HepG2 (cell line): ENCODE measurements at regions not wholly inside any gene's neighbourhood (a gene's known extent, or its start where the extent isn't known, plus 50 kb on each side); places are given as distances from the start of the nearest gene placed in this dataset.

ENCODE experiments used
- CEBPB ChIP-seq: IDR thresholded peaks from 2 replicates; pipeline ENCODE4 v1.6.1; 2011; ENCODE audit warnings: low read depth, low read length, improper control_type of control experiment, borderline replicate concordance
- HNRNPK ChIP-seq: fragments of 200-400 bp; formaldehyde crosslinking; IDR thresholded peaks from 2 replicates; pipeline ENCODE4 v1.6.1; 2018; ENCODE audit warnings: low read length, low read depth, moderate library complexity, mild to moderate bottlenecking; ENCODE audit not compliant: poor library complexity, severe bottlenecking
- HOXA7 ChIP-seq: sonication (generic); formaldehyde crosslinking; IDR thresholded peaks from 2 replicates; pipeline ENCODE4 v1.8.1; 2022; ENCODE audit warnings: mild to moderate bottlenecking, missing genetic modification reagents, moderate library complexity
- KDM6A ChIP-seq: IDR thresholded peaks from 2 replicates; pipeline ENCODE4 v1.6.1; 2016; ENCODE audit warnings: low read depth
- MXI1 ChIP-seq: IDR thresholded peaks from 3 replicates; pipeline ENCODE4 v1.6.1; 2012; ENCODE audit warnings: low read depth, low read length, inconsistent platforms, borderline replicate concordance
- SP5 ChIP-seq: IDR thresholded peaks from 2 replicates; pipeline ENCODE4 v1.6.1; 2016; ENCODE audit warnings: low read depth, borderline replicate concordance
- SRSF4 ChIP-seq: fragments of 200-400 bp; formaldehyde crosslinking; IDR thresholded peaks from one replicate; pipeline ENCODE4 v1.6.1; 2018; ENCODE audit warnings: mild to moderate bottlenecking, low read depth, low read length, moderate library complexity; ENCODE audit not compliant: poor library complexity, severe bottlenecking
- TARDBP ChIP-seq: sonication (generic); formaldehyde crosslinking; IDR thresholded peaks from 2 replicates; pipeline ENCODE4 v1.8.0; 2022; ENCODE audit warnings: mild to moderate bottlenecking, missing genetic modification reagents
- UBTF ChIP-seq: sonication (generic); formaldehyde crosslinking; IDR thresholded peaks from 2 replicates; pipeline ENCODE4 v1.4.0; 2020; ENCODE audit warnings: mild to moderate bottlenecking, missing genetic modification reagents
- USF2 ChIP-seq, 2 experiments: sonication (generic) in 1 of 2; formaldehyde crosslinking in 1 of 2; IDR thresholded peaks; 2 replicates each; pipeline versions ENCODE4 v1.5.1 to v1.6.1; 2011 to 2020; ENCODE audit warnings: borderline replicate concordance in 1 of 2, low read depth in 1 of 2, low read length in 1 of 2, mild to moderate bottlenecking in 1 of 2, missing genetic modification reagents in 1 of 2, moderate library complexity in 1 of 2
- ZNF350 ChIP-seq: sonication (generic); formaldehyde crosslinking; IDR thresholded peaks from 2 replicates; pipeline ENCODE4 v1.4.0; 2020; ENCODE audit warnings: mild to moderate bottlenecking, low read depth, missing genetic modification reagents, borderline replicate concordance
- ZNF460 ChIP-seq: sonication (generic); formaldehyde crosslinking; IDR thresholded peaks from 2 replicates; pipeline ENCODE4 v1.5.1; 2020; ENCODE audit warnings: missing genetic modification reagents, mild to moderate bottlenecking, borderline replicate concordance
- ZNF543 ChIP-seq: sonication (generic); formaldehyde crosslinking; IDR thresholded peaks from 2 replicates; pipeline ENCODE4 v1.4.0; 2020; ENCODE audit warnings: mild to moderate bottlenecking, missing genetic modification reagents
- ZNF607 ChIP-seq: sonication (generic); formaldehyde crosslinking; IDR thresholded peaks from 2 replicates; pipeline ENCODE4 v1.5.1; 2020; ENCODE audit warnings: missing genetic modification reagents, mild to moderate bottlenecking, borderline replicate concordance
- ZNF678 ChIP-seq: sonication (generic); formaldehyde crosslinking; IDR thresholded peaks from 2 replicates; pipeline ENCODE4 v1.4.0; 2020; ENCODE audit warnings: mild to moderate bottlenecking, missing genetic modification reagents
- ZNF691 ChIP-seq: sonication (generic); formaldehyde crosslinking; IDR thresholded peaks from 2 replicates; pipeline ENCODE4 v1.4.0; 2020; ENCODE audit warnings: missing genetic modification reagents, low read depth, mild to moderate bottlenecking, borderline replicate concordance
- ZNF772 ChIP-seq: sonication (generic); formaldehyde crosslinking; IDR thresholded peaks from 2 replicates; pipeline ENCODE4 v1.5.0; 2020; ENCODE audit warnings: mild to moderate bottlenecking, missing genetic modification reagents
- ZNF790 ChIP-seq: sonication (generic); formaldehyde crosslinking; IDR thresholded peaks from 2 replicates; pipeline ENCODE4 v1.8.0; 2022; ENCODE audit warnings: missing genetic modification reagents, mild to moderate bottlenecking, borderline replicate concordance
- ZNF879 ChIP-seq: sonication (generic); formaldehyde crosslinking; IDR thresholded peaks from 2 replicates; pipeline ENCODE4 v1.8.1; 2023; ENCODE audit warnings: missing genetic modification reagents
- ZNF883 ChIP-seq: sonication (generic); formaldehyde crosslinking; IDR thresholded peaks from 2 replicates; pipeline ENCODE4 v1.5.1; 2020; ENCODE audit warnings: mild to moderate bottlenecking, missing genetic modification reagents; ENCODE audit errors: not compliant biosample characterization
- ZSCAN25 ChIP-seq: sonication (generic); formaldehyde crosslinking; IDR thresholded peaks from 2 replicates; pipeline ENCODE4 v1.8.0; 2022; ENCODE audit warnings: mild to moderate bottlenecking, missing genetic modification reagents
- TF ChIP-seq, protein P1 (sequence below): sonication (generic); formaldehyde crosslinking; IDR thresholded peaks from 2 replicates; pipeline ENCODE4 v1.4.0; 2020; ENCODE audit warnings: missing genetic modification reagents
- TF ChIP-seq, protein P2 (sequence below): sonication (generic); formaldehyde crosslinking; IDR thresholded peaks from 2 replicates; pipeline ENCODE4 v1.8.0; 2022; ENCODE audit warnings: mild to moderate bottlenecking, missing genetic modification reagents; ENCODE audit not compliant: insufficient replicate concordance

GRCh38 chr2:138221358-138221757 lies 257.1 kb downstream of the HNMT start (continued):
- TF ChIP-seq ZNF790 (CRISPR knock-in tag) = no peak
- no peak for TF ChIP-seq MXI1
- TF ChIP-seq UBTF (CRISPR knock-in tag) = no peak
- TF ChIP-seq ZNF350 = no peak
- no peak for TF ChIP-seq ZNF460
- no peak for TF ChIP-seq HOXA7 (CRISPR knock-in tag)
- no peak for TF ChIP-seq ZNF543 (CRISPR knock-in tag)
- no peak for TF ChIP-seq ZNF691 (CRISPR knock-in tag)
- TF ChIP-seq ZNF772 (CRISPR knock-in tag) = no peak
- no peak for TF ChIP-seq SP5 (CRISPR knock-in tag)
- no peak for TF ChIP-seq ZNF607 (CRISPR knock-in tag)
- no peak for TF ChIP-seq TARDBP
- no peak for TF ChIP-seq SRSF4
- TF ChIP-seq, protein P1, sequence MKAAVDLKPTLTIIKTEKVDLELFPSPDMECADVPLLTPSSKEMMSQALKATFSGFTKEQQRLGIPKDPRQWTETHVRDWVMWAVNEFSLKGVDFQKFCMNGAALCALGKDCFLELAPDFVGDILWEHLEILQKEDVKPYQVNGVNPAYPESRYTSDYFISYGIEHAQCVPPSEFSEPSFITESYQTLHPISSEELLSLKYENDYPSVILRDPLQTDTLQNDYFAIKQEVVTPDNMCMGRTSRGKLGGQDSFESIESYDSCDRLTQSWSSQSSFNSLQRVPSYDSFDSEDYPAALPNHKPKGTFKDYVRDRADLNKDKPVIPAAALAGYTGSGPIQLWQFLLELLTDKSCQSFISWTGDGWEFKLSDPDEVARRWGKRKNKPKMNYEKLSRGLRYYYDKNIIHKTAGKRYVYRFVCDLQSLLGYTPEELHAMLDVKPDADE (CRISPR knock-in tag) = no peak
- no peak for TF ChIP-seq ZNF879 (CRISPR knock-in tag)
- TF ChIP-seq, protein P2, sequence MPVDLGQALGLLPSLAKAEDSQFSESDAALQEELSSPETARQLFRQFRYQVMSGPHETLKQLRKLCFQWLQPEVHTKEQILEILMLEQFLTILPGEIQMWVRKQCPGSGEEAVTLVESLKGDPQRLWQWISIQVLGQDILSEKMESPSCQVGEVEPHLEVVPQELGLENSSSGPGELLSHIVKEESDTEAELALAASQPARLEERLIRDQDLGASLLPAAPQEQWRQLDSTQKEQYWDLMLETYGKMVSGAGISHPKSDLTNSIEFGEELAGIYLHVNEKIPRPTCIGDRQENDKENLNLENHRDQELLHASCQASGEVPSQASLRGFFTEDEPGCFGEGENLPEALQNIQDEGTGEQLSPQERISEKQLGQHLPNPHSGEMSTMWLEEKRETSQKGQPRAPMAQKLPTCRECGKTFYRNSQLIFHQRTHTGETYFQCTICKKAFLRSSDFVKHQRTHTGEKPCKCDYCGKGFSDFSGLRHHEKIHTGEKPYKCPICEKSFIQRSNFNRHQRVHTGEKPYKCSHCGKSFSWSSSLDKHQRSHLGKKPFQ = no peak
- no peak for TF ChIP-seq ZNF678
- no peak for TF ChIP-seq KDM6A (CRISPR knock-in tag)
- TF ChIP-seq ZSCAN25 = no peak
- TF ChIP-seq CEBPB = 0 out of 2 replicates have a peak, but pooled peaks have one; percentile 24
- TF ChIP-seq USF2 (IDR thresholded peaks at IDR 0.05; ENCODE audit: low read depth, low read length) = no peak
- no peak for TF ChIP-seq USF2 (CRISPR knock-in tag; IDR thresholded peaks at IDR 0.05; ENCODE audit: borderline replicate concordance)
- TF ChIP-seq ZNF883 (CRISPR knock-in tag) = no peak
- TF ChIP-seq HNRNPK = no peak
